Astrocyte of the cerebellum (primary cell): ENCODE measurements at regions not wholly inside any gene's neighbourhood (a gene's known extent, or its start where the extent isn't known, plus 50 kb on each side); places are given as distances from the start of the nearest gene placed in this dataset.

Experiments
- DNase-seq: peaks from one replicate; pipeline ENCODE4 v3.0.0-alpha.2; 2011; ENCODE audit warnings: low read depth
- H3K4me3 ChIP-seq: 2 replicates; pipeline ENCODE4 v1.5.1; 2011; ENCODE audit warnings: mild to moderate bottlenecking, low read depth, low read length, moderate library complexity
- CTCF ChIP-seq: IDR thresholded peaks from 2 replicates; pipeline ENCODE4 v1.5.1; 2012; ENCODE audit warnings: low read length, low read depth, moderate library complexity, mild to moderate bottlenecking; ENCODE audit errors: missing control alignments
- in situ Hi-C: cut with HindIII; loops from 2 replicates; pipeline ENCODE4 v1.10.0; 2017; ENCODE audit warnings: low sequenced_read_pairs

- H3K4me3 ChIP-seq = no peak overlapping the region
- TF ChIP-seq CTCF = no peak
- no peak for DNase-seq
- in situ Hi-C loops = no loop called here
Measured at GRCh38 chr12:30824311-30824710, 69.6 kb upstream of the CAPRIN2 start.

GRCh38 chr12:30823764-30824163, 69.0 kb upstream of the CAPRIN2 start:
- in situ Hi-C loops = no loop called here
- no peak for TF ChIP-seq CTCF
- DNase-seq = no peak
- H3K4me3 ChIP-seq = no peak overlapping the region

- in situ Hi-C loops = no loop called here
- TF ChIP-seq CTCF = no peak
- no peak for DNase-seq
- H3K4me3 ChIP-seq = no peak overlapping the region
Measured at GRCh38 chr12:30823156-30823699, 68.5 kb upstream of the CAPRIN2 start.

DNA sequence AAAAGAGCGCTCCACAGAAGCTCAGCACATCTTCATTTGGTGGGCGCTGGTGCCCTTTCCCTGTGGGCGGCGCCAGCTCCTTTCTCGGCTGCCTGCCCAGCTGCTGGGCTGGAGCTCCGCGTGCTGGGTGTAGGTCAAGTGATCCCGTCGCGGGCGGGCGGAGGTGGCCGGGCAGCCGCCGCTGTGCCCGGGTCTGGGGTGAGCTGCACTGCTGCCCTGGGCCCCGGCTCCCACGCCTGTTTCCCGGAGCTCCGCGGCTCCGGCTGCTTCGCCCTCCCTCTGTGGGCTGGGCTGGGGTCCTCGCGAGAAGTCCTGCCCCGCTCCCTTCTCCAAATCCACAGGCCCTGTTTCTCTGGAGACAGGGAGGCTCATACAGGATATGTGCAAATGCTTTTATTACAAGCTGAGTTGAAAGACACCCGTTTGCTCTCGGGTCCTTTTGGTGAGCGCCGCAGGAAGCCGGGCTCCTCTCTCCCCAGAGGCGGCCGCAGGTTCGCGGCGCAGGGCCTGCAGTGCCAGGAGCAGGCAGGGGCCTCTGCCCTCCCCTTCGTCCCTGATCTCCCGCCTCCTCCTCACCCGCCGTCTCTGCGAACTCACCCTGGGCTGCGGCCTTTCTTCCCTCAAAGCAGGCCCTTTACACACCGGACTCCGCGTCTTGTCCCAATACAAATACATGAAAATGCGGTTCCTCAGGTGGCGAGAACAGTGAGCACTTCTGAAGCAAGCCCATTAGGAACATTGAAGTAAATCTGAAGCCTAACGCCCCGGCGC, 67.8 kb upstream of the CAPRIN2 start:
- no peak for DNase-seq
- no peak for TF ChIP-seq CTCF
- in situ Hi-C loops = no loop called here
- H3K4me3 ChIP-seq = peak overlapping the region; percentile 37

- no peak overlapping the region for H3K4me3 ChIP-seq
- no peak for TF ChIP-seq CTCF
- in situ Hi-C loops = no loop called here
- DNase-seq = no peak
Measured at GRCh38 chr12:30820406-30820946, 65.7 kb upstream of the CAPRIN2 start.

GRCh38 chr12:30818562-30818961, 63.8 kb upstream of the CAPRIN2 start:
- in situ Hi-C loops = no loop called here
- H3K4me3 ChIP-seq = no peak overlapping the region
- TF ChIP-seq CTCF = no peak
- no peak for DNase-seq
